Heart right ventricle (tissue), 16 donors: ENCODE measurements at regions not wholly inside any gene's neighbourhood (a gene's known extent, or its start where the extent isn't known, plus 50 kb on each side); places are given as distances from the start of the nearest gene placed in this dataset.
"Not testable (repeated sequence)": the region's sequence is repeated elsewhere in the genome, so short reads cannot be mapped to it uniquely, and the experiment has no call there.

Source experiments
- ATAC-seq, 8 donors: fragments of 200-7000 bp; cut with Tn5 transposase; one replicate each; pipeline ENCODE4 v1.9.1; 2020; ENCODE audit warnings: mild to moderate bottlenecking in 8 of 8, moderate library complexity in 8 of 8, moderate number of reproducible peaks in 1 of 8
- DNase-seq, 2 donors: peaks; one replicate each; pipeline ENCODE4 v3.0.0-alpha.2; 2020
- H3K27ac ChIP-seq, 10 donors: fragments of 200-600 bp; sonication (generic) in 2 of 10; one replicate each; pipeline versions ENCODE4 v1.5.0 to v1.8.0; 2020 to 2022; ENCODE audit warnings: mild to moderate bottlenecking in 3 of 10
- H3K27me3 ChIP-seq, 7 donors: fragments of 200-600 bp; one replicate each; pipeline ENCODE4 v1.8.0; 2021 to 2022; ENCODE audit warnings: mild to moderate bottlenecking in 2 of 7
- H3K36me3 ChIP-seq, 9 donors: fragments of 200-600 bp; sonication (generic) in 1 of 9; one replicate each; pipeline versions ENCODE4 v1.5.0 to v1.8.0; 2020 to 2022; ENCODE audit warnings: mild to moderate bottlenecking in 2 of 9
- H3K4me1 ChIP-seq, 9 donors: fragments of 200-600 bp; sonication (generic) in 1 of 9; one replicate each; pipeline versions ENCODE4 v1.5.0 to v1.8.0; 2020 to 2022; ENCODE audit warnings: mild to moderate bottlenecking in 4 of 9
- H3K4me3 ChIP-seq, 10 donors: fragments of 200-600 bp; sonication (generic) in 2 of 10; one replicate each; pipeline versions ENCODE4 v1.5.0 to v1.8.0; 2020 to 2022; ENCODE audit warnings: mild to moderate bottlenecking in 7 of 10, moderate library complexity in 2 of 10
- H3K9me3 ChIP-seq, 11 donors: fragments of 200-600 bp in 10 of 11; sonication (generic) in 2 of 11; one replicate each; pipeline versions ENCODE4 v1.5.0 to v1.8.0; 2013 to 2022; ENCODE audit warnings: mild to moderate bottlenecking in 2 of 11, control low read depth in 1 of 11, moderate library complexity in 1 of 11
- WGBS, 2 donors: extraction: QIAGEN DNeasy Blood & Tissue Kit; methylation state at CpG; one replicate each; pipeline ENCODE4 v1.1.7; 2013; ENCODE audit warnings: inconsistent platforms in 1 of 2; 5-methylcytosine and 5-hydroxymethylcytosine counted together
- intact Hi-C, 10 donors: fragments of 100-400 bp; cut with DNase I; formaldehyde crosslinking; loops; one replicate each; pipeline versions ENCODE4 v1.11.1 to v1.14.2; 2022
- TF ChIP-seq, protein P1 (sequence below), 9 donors: fragments of 200-600 bp; sonication (generic) in 2 of 9; IDR thresholded peaks; one replicate each; pipeline versions ENCODE4 v1.5.0 to v1.8.0; 2021 to 2022; ENCODE audit warnings: antibody characterized with exemption in 9 of 9, mild to moderate bottlenecking in 5 of 9, moderate library complexity in 1 of 9
- donor health status: Arrhythmogenic right ventricular cardiomyopathy.
- donor health status: ischemic (EF 13 %, LVEDD 7.1; RV severe dilation, severe dysfunction).
- donor health status: healthy with polysubstance abuse.
- donor health status: DM: no; HTN: yes; CAD: no.
- donor health status: DM: no; HTN: no; CAD: no.
- donor health status: ischemic (EF 25% LVEDD 6.9; RV normal size, moderate dysfunction).
- donor health status: ischemic (EF 25% LVEDD 5.7; RV mildly dilated, moderate dysfunction).
- donor health status: healthy.
- donor health status: DM: yes; HTN: yes; CAD: no.
- donor health status: Ischemic cardiomyopathy.
- donor health status: ischemic (EF 35%, LVEDD 5.7; RV mildly dilated, moderate dysfunction).
- donor health status: nonischemic (EF 11% LVEDD 7.7; RV severe dilation, severe dysfunction).
- donor health status: DM: yes; HTN: yes; CAD: no.
- donor health status: PGD.
- donor health status: ischemic (EF 29% LVEDD 5.4; RV normal size, mild dysfunction).
- donor health status: nonischemic (EF 23%, LVEDD 6.1; RV moderate dilation, normal function).

DNA sequence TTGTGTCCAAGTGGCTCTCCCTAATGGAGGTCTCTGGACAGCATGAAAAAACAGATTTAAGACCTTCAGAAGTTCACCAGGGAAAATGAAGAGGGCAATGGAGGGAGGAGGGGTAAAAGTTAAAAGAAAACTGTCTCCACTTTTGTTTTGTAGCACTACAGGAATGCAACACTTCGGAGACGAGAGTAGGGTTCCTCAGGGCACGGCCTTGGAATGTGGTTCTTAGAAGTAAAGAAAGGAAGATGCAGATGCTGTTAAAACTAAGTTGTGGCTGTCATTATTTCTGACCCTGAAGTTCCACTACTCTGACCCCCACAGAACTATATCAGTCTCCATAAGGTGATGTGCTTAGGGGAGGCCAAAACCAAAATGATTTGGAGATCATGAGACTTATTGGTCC, 335.1 kb downstream of the XPNPEP1 start:
- TF ChIP-seq, protein P1, sequence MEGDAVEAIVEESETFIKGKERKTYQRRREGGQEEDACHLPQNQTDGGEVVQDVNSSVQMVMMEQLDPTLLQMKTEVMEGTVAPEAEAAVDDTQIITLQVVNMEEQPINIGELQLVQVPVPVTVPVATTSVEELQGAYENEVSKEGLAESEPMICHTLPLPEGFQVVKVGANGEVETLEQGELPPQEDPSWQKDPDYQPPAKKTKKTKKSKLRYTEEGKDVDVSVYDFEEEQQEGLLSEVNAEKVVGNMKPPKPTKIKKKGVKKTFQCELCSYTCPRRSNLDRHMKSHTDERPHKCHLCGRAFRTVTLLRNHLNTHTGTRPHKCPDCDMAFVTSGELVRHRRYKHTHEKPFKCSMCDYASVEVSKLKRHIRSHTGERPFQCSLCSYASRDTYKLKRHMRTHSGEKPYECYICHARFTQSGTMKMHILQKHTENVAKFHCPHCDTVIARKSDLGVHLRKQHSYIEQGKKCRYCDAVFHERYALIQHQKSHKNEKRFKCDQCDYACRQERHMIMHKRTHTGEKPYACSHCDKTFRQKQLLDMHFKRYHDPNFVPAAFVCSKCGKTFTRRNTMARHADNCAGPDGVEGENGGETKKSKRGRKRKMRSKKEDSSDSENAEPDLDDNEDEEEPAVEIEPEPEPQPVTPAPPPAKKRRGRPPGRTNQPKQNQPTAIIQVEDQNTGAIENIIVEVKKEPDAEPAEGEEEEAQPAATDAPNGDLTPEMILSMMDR (IDR thresholded peaks at IDR 0.05): no peak
- intact Hi-C loops: no loop called here
- ATAC-seq: no peak
- 66% methylated on average over 3 of the region's 3 CpGs for WGBS, 2 donors
- Histone ChIP-seq H3K9me3 (peaks cover 0 to 4% (median 0%) of the 10 kb centered on the region in 11 donors), H3K4me1 (no peaks in the 10 kb centered on the region), H3K27ac (no peak overlapping the region), H3K4me3 (no peak overlapping the region), H3K27me3 (peaks cover 0 to 6% (median 0%) of the 10 kb centered on the region in 7 donors), H3K36me3 (no peaks in the 10 kb centered on the region)
- no peak for DNase-seq

DNA sequence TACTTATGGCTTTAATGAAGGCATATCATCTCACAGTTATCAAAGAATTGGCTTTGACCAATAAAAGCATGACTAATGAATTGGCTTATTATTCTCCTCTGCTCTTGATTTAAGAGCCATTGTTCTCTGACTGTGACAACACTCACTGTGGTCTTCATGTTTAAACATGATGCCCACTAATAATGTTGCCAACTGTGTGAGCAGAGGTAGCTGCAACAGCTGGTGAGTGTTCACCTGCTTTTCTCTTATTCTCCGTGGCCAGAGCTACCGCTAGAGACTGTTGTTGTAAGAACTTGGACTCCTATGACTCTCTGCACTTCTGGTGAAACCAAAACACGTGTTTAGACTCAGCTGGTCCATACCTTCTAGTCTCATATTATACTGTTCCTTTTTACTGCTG, 335.9 kb downstream of the XPNPEP1 start:
- H3K9me3 ChIP-seq: peaks cover 0 to 4% (median 0%) of the 10 kb centered on the region in 11 donors
- intact Hi-C loops: no loop called here
- 69 to 76% methylated on average over 3 of the region's 3 CpGs for WGBS, 2 donors
- no peak for ATAC-seq
- H3K27ac ChIP-seq: no peak overlapping the region
- DNase-seq: no peak
- H3K4me3 ChIP-seq: no peak overlapping the region
- H3K4me1 ChIP-seq: no peaks in the 10 kb centered on the region
- TF ChIP-seq, protein P1 (IDR thresholded peaks at IDR 0.05): no peak
- no peaks in the 10 kb centered on the region for H3K36me3 ChIP-seq
- H3K27me3 ChIP-seq: no peaks in the 10 kb centered on the region

DNA sequence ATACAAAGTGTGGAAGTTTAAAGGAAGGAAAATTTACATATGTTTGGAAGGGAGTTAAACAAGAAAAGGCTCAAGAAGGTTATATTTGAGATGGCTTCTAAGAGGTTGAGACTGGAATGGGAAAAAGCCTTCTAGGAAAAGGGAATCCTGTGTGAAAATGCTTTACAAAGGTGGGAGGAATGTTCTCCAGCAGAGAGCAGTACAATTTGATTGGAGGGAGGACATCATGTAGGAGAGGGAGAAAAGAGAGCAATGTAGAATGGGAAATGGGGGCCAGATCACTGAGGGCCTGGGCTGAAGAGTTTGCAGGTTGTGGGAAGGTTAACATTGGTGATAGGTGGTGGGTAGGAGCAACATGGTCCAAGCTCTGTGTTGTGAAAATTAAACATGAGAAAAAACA, 366.9 kb downstream of the XPNPEP1 start:
- intact Hi-C loops: no loop called here
- DNase-seq (no peak), ATAC-seq (no peak)
- H3K9me3 ChIP-seq: peaks cover 0 to 19% (median 4%) of the 10 kb centered on the region in 11 donors
- no peak overlapping the region for H3K27ac ChIP-seq
- H3K27me3 ChIP-seq: no peaks in the 10 kb centered on the region
- no peaks in the 10 kb centered on the region for H3K36me3 ChIP-seq
- TF ChIP-seq, protein P1 (IDR thresholded peaks at IDR 0.05): no peak
- no peaks in the 10 kb centered on the region for H3K4me1 ChIP-seq
- H3K4me3 ChIP-seq: no peak overlapping the region

DNA sequence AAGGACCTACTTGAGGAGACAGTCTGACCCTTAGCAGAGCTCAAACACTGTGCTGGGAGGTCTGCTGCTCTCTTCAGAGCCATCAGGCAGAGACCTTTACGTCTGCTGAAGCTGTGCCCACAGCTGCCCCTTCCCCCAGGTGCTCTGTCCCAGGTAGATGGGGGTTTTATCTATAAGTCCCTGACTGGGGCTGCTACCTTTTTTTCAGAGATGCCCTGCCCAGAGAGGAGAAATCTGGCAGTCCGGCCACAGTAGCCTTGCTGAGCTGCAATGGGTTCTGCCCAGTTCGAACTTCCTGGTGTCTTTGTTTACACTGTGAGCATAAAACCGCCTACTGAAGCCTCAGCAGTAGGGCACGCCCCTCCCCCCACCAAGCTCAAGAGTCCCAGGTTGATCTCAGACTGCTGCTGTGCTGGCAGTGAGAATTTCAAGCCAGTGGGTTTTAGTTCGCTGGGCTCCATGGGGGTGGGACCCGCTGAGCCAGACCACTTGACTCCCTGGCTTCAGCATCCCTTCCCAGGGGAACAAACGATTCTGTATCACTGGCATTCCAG, 381.2 kb downstream of the XPNPEP1 start:
- intact Hi-C loops, H3K4me3 ChIP-seq, H3K4me1 ChIP-seq, H3K27me3 ChIP-seq, DNase-seq, H3K36me3 ChIP-seq, H3K27ac ChIP-seq, ATAC-seq: not testable (repeated sequence)
- peaks cover 0 to 20% (median 0%) of the 10 kb centered on the region in 11 donors for H3K9me3 ChIP-seq
- 51 to 53% methylated on average over 8 of the region's 8 CpGs for WGBS, 2 donors

DNA sequence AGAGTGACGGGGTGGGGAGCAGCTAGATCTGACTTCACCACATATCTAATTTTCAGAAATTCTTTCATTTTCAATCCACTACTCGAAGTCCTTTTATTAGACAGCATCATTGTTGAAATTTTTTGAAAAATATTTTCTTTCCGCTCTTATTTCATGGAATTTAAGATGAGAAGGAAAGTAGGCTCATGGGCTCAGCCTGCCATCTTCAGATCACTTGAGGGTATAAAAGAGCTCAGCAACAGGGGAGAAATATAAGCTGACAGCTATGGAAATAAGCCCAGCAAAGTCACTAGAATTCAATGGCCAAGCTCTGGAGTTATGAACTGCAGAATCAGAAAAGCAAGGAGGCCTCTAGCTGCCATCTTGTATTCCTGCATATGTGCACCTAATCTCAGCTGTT, 389.1 kb downstream of the XPNPEP1 start:
- intact Hi-C loops: no loop called here
- no peak for DNase-seq

More for the DNA sequence above, 389.1 kb downstream of the XPNPEP1 start:
- 74 to 76% methylated on average over 3 of the region's 3 CpGs for WGBS, 2 donors
- Histone ChIP-seq H3K36me3 (no peaks in the 10 kb centered on the region), H3K9me3 (peaks cover 0 to 51% (median 8%) of the 10 kb centered on the region in 11 donors), H3K4me1 (no peaks in the 10 kb centered on the region), H3K27ac (no peak overlapping the region), H3K4me3 (no peak overlapping the region), H3K27me3 (no peaks in the 10 kb centered on the region)
- TF ChIP-seq, protein P1 (IDR thresholded peaks at IDR 0.05): no peak
- no peak for ATAC-seq
